ENCODE measurements at regions not wholly inside any gene's neighbourhood (a gene's known extent, or its start where the extent isn't known, plus 50 kb on each side); places are given as distances from the start of the nearest gene placed in this dataset.
A peak's percentile ranks its signal among the peaks of the same experiment; 100 is the strongest.

DNA sequence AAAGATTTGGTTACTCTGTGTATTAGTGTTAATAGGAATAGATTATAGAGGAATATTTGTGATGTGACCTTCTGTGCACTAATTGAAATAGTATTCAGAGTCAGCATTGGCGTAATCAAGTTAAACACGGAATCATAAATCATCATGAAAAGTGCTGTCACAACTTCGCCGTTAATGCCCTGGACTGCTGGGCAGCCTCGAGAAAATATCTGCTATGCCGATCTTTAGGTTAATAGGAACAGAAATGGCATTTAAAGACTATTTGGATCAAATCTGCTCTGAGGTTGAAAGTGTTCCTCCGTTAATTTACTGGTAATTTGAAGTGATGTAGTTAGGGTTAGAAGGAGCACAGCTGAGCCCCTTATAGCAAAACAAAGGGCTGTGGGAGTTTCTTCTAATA lies 219.0 kb downstream of the MZT1 start (continued):
- TF ChIP-seq, protein P1, sequence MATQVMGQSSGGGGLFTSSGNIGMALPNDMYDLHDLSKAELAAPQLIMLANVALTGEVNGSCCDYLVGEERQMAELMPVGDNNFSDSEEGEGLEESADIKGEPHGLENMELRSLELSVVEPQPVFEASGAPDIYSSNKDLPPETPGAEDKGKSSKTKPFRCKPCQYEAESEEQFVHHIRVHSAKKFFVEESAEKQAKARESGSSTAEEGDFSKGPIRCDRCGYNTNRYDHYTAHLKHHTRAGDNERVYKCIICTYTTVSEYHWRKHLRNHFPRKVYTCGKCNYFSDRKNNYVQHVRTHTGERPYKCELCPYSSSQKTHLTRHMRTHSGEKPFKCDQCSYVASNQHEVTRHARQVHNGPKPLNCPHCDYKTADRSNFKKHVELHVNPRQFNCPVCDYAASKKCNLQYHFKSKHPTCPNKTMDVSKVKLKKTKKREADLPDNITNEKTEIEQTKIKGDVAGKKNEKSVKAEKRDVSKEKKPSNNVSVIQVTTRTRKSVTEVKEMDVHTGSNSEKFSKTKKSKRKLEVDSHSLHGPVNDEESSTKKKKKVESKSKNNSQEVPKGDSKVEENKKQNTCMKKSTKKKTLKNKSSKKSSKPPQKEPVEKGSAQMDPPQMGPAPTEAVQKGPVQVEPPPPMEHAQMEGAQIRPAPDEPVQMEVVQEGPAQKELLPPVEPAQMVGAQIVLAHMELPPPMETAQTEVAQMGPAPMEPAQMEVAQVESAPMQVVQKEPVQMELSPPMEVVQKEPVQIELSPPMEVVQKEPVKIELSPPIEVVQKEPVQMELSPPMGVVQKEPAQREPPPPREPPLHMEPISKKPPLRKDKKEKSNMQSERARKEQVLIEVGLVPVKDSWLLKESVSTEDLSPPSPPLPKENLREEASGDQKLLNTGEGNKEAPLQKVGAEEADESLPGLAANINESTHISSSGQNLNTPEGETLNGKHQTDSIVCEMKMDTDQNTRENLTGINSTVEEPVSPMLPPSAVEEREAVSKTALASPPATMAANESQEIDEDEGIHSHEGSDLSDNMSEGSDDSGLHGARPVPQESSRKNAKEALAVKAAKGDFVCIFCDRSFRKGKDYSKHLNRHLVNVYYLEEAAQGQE (IDR thresholded peaks at IDR 0.05; ENCODE audit: low read depth, low read length), result no peak
- TF ChIP-seq JUND (IDR thresholded peaks at IDR 0.05), result no peak
- TF ChIP-seq FOXJ3 (CRISPR knock-in tag; IDR thresholded peaks at IDR 0.05), result peak; percentile 46; the same call in 1 of the 2 replicates
- TF ChIP-seq EP300 (IDR thresholded peaks at IDR 0.05; ENCODE audit: borderline replicate concordance in 1 of 2, low read depth in 1 of 2, low read length in 1 of 2), result peak in 1 of 2 experiments; percentile 83; a peak in 1 of 4 replicates
- no peak for TF ChIP-seq FOSL2 (IDR thresholded peaks at IDR 0.05; ENCODE audit: borderline replicate concordance, low read depth)
- TF ChIP-seq SIN3A (IDR thresholded peaks at IDR 0.05; ENCODE audit: borderline replicate concordance, low read depth, low read length), result no peak
- TF ChIP-seq CHD2 (IDR thresholded peaks at IDR 0.05; ENCODE audit: low read length, partially characterized antibody), result no peak
- TF ChIP-seq GATA2 (CRISPR knock-in tag; IDR thresholded peaks at IDR 0.05), result peak; percentile 86
- TF ChIP-seq, protein P2, sequence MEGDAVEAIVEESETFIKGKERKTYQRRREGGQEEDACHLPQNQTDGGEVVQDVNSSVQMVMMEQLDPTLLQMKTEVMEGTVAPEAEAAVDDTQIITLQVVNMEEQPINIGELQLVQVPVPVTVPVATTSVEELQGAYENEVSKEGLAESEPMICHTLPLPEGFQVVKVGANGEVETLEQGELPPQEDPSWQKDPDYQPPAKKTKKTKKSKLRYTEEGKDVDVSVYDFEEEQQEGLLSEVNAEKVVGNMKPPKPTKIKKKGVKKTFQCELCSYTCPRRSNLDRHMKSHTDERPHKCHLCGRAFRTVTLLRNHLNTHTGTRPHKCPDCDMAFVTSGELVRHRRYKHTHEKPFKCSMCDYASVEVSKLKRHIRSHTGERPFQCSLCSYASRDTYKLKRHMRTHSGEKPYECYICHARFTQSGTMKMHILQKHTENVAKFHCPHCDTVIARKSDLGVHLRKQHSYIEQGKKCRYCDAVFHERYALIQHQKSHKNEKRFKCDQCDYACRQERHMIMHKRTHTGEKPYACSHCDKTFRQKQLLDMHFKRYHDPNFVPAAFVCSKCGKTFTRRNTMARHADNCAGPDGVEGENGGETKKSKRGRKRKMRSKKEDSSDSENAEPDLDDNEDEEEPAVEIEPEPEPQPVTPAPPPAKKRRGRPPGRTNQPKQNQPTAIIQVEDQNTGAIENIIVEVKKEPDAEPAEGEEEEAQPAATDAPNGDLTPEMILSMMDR (IDR thresholded peaks at IDR 0.05), result no peak
- TF ChIP-seq YY1 (IDR thresholded peaks at IDR 0.05; ENCODE audit: low read depth), result no peak
- TF ChIP-seq TEAD4 (IDR thresholded peaks at IDR 0.05; ENCODE audit: borderline replicate concordance, insufficient read depth), result peak; percentile 36; the same call in 1 of the 2 replicates
- TF ChIP-seq, protein P3, sequence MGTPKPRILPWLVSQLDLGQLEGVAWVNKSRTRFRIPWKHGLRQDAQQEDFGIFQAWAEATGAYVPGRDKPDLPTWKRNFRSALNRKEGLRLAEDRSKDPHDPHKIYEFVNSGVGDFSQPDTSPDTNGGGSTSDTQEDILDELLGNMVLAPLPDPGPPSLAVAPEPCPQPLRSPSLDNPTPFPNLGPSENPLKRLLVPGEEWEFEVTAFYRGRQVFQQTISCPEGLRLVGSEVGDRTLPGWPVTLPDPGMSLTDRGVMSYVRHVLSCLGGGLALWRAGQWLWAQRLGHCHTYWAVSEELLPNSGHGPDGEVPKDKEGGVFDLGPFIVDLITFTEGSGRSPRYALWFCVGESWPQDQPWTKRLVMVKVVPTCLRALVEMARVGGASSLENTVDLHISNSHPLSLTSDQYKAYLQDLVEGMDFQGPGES (IDR thresholded peaks at IDR 0.05; ENCODE audit: low read depth, low read length), result no peak

DNA sequence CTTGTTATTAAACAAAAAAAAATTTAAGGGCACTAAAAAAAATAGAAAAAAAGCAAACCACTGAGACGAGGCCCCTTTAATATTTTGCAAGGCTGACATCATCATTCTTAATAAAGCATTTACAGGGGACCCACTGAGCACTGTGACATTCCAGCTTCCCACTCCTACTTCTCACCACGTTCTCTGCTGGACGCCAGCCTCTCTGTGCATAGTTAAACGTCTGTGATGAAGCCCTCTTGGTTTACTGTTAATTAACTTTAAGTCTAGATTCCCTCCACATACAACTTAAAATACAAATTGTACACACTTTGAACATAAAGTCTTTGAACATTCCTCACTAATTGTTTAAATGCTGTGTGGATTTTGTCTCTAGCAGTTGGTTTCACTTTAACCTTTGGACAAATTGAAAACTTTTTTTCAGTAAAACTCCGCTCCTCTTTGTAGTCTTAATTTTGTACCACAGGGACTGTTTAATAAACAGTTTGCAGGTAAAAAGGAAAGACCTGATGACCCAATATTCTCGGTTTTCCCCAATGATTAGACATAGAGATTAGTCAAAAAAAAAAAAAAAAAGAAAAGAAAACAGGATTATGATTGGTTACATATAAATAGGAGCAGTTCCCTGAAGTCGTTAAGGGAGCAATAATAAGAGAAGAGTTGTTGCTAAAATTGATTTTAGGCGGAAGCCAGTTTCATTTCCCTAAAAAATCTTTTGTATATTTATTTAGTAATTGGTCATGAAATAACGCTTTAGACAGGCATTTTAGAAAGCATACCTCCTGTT lies 219.8 kb downstream of the MZT1 start:
- Histone ChIP-seq H3K4me1 (ENCODE audit: control insufficient read depth in 1 of 2, insufficient read depth in 2 of 2, low read depth in 1 of 2, low read length in 1 of 2) (peaks cover 18 to 30% of the 10 kb centered on the region in 2 experiments; a peak in 3 of 4 replicates), H3K79me2 (ENCODE audit: insufficient read depth) (no peaks in the 10 kb centered on the region), H3K9me2 (no peaks in the 10 kb centered on the region), H3K4me3 (ENCODE audit: low read depth in 2 of 2, low read length in 1 of 2) (peak overlapping the region; percentile 24 to 37; a peak in 2 of 4 replicates), H2AFZ (ENCODE audit: low read depth) (peak overlapping the region; percentile 67), H3K4me2 (peak overlapping the region; percentile 71), H3F3A (replicated peaks; ENCODE audit: insufficient read depth) (peaks cover 24% of the 10 kb centered on the region), H4K20me1 (ENCODE audit: insufficient read depth) (no peaks in the 10 kb centered on the region), H3K36me3 (replicated peaks in 1 of 2; ENCODE audit: control insufficient read depth in 1 of 2, insufficient read depth in 2 of 2, low read length in 1 of 2) (no peaks in the 10 kb centered on the region), H3K27me3 (ENCODE audit: insufficient read depth) (no peaks in the 10 kb centered on the region), H3K9ac (peak overlapping the region; percentile 40; the same call in 1 of the 2 replicates), H3K27ac (ENCODE audit: low read depth in 2 of 2, low read length in 1 of 2) (peak overlapping the region in 1 of 2 experiments; percentile 43; a peak in 1 of 4 replicates), H3K9me3 (no peaks in the 10 kb centered on the region)
- WGBS (ENCODE audit: low lambda C conversion rate), result 49% methylated on average over 9 of the region's 9 CpGs
- CTCF ChIA-PET, result interaction anchor here (1.1 kb wide), 1 partner anchor 17 kb away, joined by 3 read pairs; no protein-coding TSS in a partner anchor
- DNase-seq, result no peak
- POLR2A ChIA-PET, result no interaction called here
- TF ChIP-seq, protein P3 (IDR thresholded peaks at IDR 0.05; ENCODE audit: low read depth, low read length), result no peak
- TF ChIP-seq TCF12 (IDR thresholded peaks at IDR 0.05), result no peak
- no peak for TF ChIP-seq FOSL2 (IDR thresholded peaks at IDR 0.05; ENCODE audit: borderline replicate concordance, low read depth)
- TF ChIP-seq RFX5 (IDR thresholded peaks at IDR 0.05; ENCODE audit: low read length), result no peak
- TF ChIP-seq TAF1 (IDR thresholded peaks at IDR 0.05; ENCODE audit: borderline replicate concordance, low read depth, low read length), result no peak
- no peak for TF ChIP-seq ELF1 (IDR thresholded peaks at IDR 0.05)
- no peak for TF ChIP-seq EZH2phosphoT487 (IDR thresholded peaks at IDR 0.05; ENCODE audit: borderline replicate concordance, low read depth)
- no peak for TF ChIP-seq RCOR1 (IDR thresholded peaks at IDR 0.05; ENCODE audit: low read length)
- no peak for TF ChIP-seq NFIC (IDR thresholded peaks at IDR 0.05; ENCODE audit: borderline replicate concordance)
- TF ChIP-seq NRF1 (IDR thresholded peaks at IDR 0.05; ENCODE audit: low read depth, low read length), result no peak
- TF ChIP-seq GATA2 (CRISPR knock-in tag; IDR thresholded peaks at IDR 0.05), result no peak
- TF ChIP-seq CHD2 (IDR thresholded peaks at IDR 0.05; ENCODE audit: low read length, partially characterized antibody), result no peak

Data from SK-N-SH (cell line).